ENCODE measurements at regions not wholly inside any gene's neighbourhood (a gene's known extent, or its start where the extent isn't known, plus 50 kb on each side); places are given as distances from the start of the nearest gene placed in this dataset.

- TF ChIP-seq, protein P1, sequence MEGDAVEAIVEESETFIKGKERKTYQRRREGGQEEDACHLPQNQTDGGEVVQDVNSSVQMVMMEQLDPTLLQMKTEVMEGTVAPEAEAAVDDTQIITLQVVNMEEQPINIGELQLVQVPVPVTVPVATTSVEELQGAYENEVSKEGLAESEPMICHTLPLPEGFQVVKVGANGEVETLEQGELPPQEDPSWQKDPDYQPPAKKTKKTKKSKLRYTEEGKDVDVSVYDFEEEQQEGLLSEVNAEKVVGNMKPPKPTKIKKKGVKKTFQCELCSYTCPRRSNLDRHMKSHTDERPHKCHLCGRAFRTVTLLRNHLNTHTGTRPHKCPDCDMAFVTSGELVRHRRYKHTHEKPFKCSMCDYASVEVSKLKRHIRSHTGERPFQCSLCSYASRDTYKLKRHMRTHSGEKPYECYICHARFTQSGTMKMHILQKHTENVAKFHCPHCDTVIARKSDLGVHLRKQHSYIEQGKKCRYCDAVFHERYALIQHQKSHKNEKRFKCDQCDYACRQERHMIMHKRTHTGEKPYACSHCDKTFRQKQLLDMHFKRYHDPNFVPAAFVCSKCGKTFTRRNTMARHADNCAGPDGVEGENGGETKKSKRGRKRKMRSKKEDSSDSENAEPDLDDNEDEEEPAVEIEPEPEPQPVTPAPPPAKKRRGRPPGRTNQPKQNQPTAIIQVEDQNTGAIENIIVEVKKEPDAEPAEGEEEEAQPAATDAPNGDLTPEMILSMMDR (IDR thresholded peaks at IDR 0.05 in 4 of 5, conservative IDR thresholded peaks at IDR 0.05 in 1 of 5): no peak
- no peak for TF ChIP-seq POLR2A (IDR thresholded peaks at IDR 0.05)
These were observed 219.6 kb downstream of the PLK2 start for GRCh38 chr5:58240322-58240721.
